Neuronal stem cell (in vitro differentiated cells): ENCODE measurements at regions not wholly inside any gene's neighbourhood (a gene's known extent, or its start where the extent isn't known, plus 50 kb on each side); places are given as distances from the start of the nearest gene placed in this dataset.

Source experiments
- DNase-seq: peaks from one replicate; pipeline ENCODE4 v3.0.0-alpha.2; 2013; ENCODE audit warnings: low spot score
- H2AFZ ChIP-seq: one replicate; pipeline ENCODE4 v1.6.1; 2013; ENCODE audit warnings: mild to moderate bottlenecking, low read length, inconsistent platforms
- H2AK5ac ChIP-seq: 2 replicates; pipeline ENCODE4 v1.6.1; 2013; ENCODE audit warnings: low read depth, mild to moderate bottlenecking, inconsistent platforms, low read length, moderate library complexity, mixed read lengths
- H2BK120ac ChIP-seq: 2 replicates; pipeline ENCODE4 v1.6.1; 2013; ENCODE audit warnings: low read depth, mild to moderate bottlenecking, inconsistent platforms, low read length, moderate library complexity, mixed read lengths
- H2BK12ac ChIP-seq: one replicate; pipeline ENCODE4 v1.6.1; 2013; ENCODE audit warnings: low read length, inconsistent platforms
- H2BK15ac ChIP-seq: 2 replicates; pipeline ENCODE4 v1.6.1; 2013; ENCODE audit warnings: mild to moderate bottlenecking, low read length, inconsistent platforms, mixed read lengths
- H2BK5ac ChIP-seq: one replicate; pipeline ENCODE4 v1.6.1; 2013; ENCODE audit warnings: inconsistent platforms, mild to moderate bottlenecking, low read length, moderate library complexity
- H3K14ac ChIP-seq: one replicate; pipeline ENCODE4 v1.6.1; 2013; ENCODE audit warnings: low read length, inconsistent platforms
- H3K18ac ChIP-seq: 2 replicates; pipeline ENCODE4 v1.6.1; 2013; ENCODE audit warnings: low read length, inconsistent platforms
- H3K23ac ChIP-seq: 2 replicates; pipeline ENCODE4 v1.6.1; 2013; ENCODE audit warnings: low read depth, mild to moderate bottlenecking, mixed read lengths, low read length, inconsistent platforms; ENCODE audit not compliant: poor library complexity
- H3K27ac ChIP-seq: replicated peaks from 3 replicates; pipeline ENCODE4 v1.5.1; 2013; ENCODE audit warnings: low read length, inconsistent platforms
- H3K27me3 ChIP-seq, 3 experiments: 2 replicates each; pipeline ENCODE4 v1.6.1; 2013; ENCODE audit warnings: low read length in 3 of 3, mild to moderate bottlenecking in 2 of 3, inconsistent platforms in 1 of 3, low read depth in 1 of 3, mixed read lengths in 1 of 3, moderate library complexity in 1 of 3; ENCODE audit not compliant: control insufficient read depth in 3 of 3, insufficient read depth in 3 of 3
- H3K36me3 ChIP-seq, 2 donors: replicated peaks in 1 of 2; 2 replicates each; pipeline ENCODE4 v1.6.1; 2013; ENCODE audit warnings: low read length in 2 of 2; ENCODE audit not compliant: control insufficient read depth in 2 of 2, insufficient read depth in 2 of 2
- H3K4ac ChIP-seq: 2 replicates; pipeline ENCODE4 v1.6.1; 2013; ENCODE audit warnings: inconsistent platforms, mild to moderate bottlenecking, low read length, moderate library complexity
- H3K4me1 ChIP-seq, 2 donors: 1 replicate in 1 of 2; 2 replicates in 1 of 2; pipeline ENCODE4 v1.6.1; 2013; ENCODE audit warnings: low read length in 2 of 2, low read depth in 1 of 2; ENCODE audit not compliant: control insufficient read depth in 2 of 2, insufficient read depth in 1 of 2
- H3K4me2 ChIP-seq: one replicate; pipeline ENCODE4 v1.6.1; 2013; ENCODE audit warnings: mild to moderate bottlenecking, low read length, inconsistent platforms; ENCODE audit not compliant: insufficient read depth, poor library complexity, severe bottlenecking
- H3K4me3 ChIP-seq, 2 donors: 2 replicates each; pipeline ENCODE4 v1.5.1; 2013; ENCODE audit warnings: low read length in 2 of 2, mild to moderate bottlenecking in 2 of 2, inconsistent platforms in 1 of 2, moderate library complexity in 1 of 2
- H3K79me1 ChIP-seq: one replicate; pipeline ENCODE4 v1.6.1; 2013; ENCODE audit warnings: low read depth, mild to moderate bottlenecking, inconsistent platforms, low read length, moderate library complexity
- H3K9ac ChIP-seq: one replicate; pipeline ENCODE4 v1.6.1; 2013; ENCODE audit warnings: mild to moderate bottlenecking, low read depth, low read length, inconsistent platforms; ENCODE audit not compliant: poor library complexity
- H3K9me3 ChIP-seq, 2 donors: replicated peaks in 1 of 2; 2 replicates each; pipeline versions ENCODE3 to v1.6.1; 2013; ENCODE audit warnings: low read length in 2 of 2, mild to moderate bottlenecking in 2 of 2, inconsistent platforms in 1 of 2, low read depth in 1 of 2, mixed read lengths in 1 of 2, moderate library complexity in 1 of 2; ENCODE audit not compliant: control insufficient read depth in 2 of 2, insufficient read depth in 1 of 2
- H4K8ac ChIP-seq: one replicate; pipeline ENCODE4 v1.6.1; 2013; ENCODE audit warnings: low read depth, mild to moderate bottlenecking, inconsistent platforms, low read length, moderate library complexity
- H4K91ac ChIP-seq: one replicate; pipeline ENCODE4 v1.6.1; 2013; ENCODE audit warnings: low read length, low read depth, mild to moderate bottlenecking, inconsistent platforms; ENCODE audit not compliant: poor library complexity
- WGBS, 2 donors: extraction: QIAGEN DNeasy Blood & Tissue Kit; methylation state at CpG; one replicate each; pipeline ENCODE4 v1.1.7; 2013; ENCODE audit warnings: missing lambda C conversion rate in 2 of 2, mixed read lengths in 1 of 2; ENCODE audit not compliant: insufficient read length in 2 of 2, insufficient replicate concordance in 1 of 2; ENCODE audit errors: extremely low coverage in 2 of 2; 5-methylcytosine and 5-hydroxymethylcytosine counted together

GRCh38 chr7:41529831-41530230 is 173.1 kb downstream of the INHBA start:
- Histone ChIP-seq H2BK120ac (no peak overlapping the region), H3K9ac (no peak overlapping the region), H3K9me3 (peaks cover 0 to 2% of the 10 kb centered on the region in 2 donors), H2BK15ac (no peak overlapping the region), H2BK5ac (no peak overlapping the region), H3K27me3 (peaks cover 0 to 5% (median 0%) of the 10 kb centered on the region in 3 experiments), H3K79me1 (no peaks in the 10 kb centered on the region), H3K4me1 (no peaks in the 10 kb centered on the region), H4K8ac (no peak overlapping the region), H2AFZ (peak overlapping the region; percentile 59), H3K4ac (no peak overlapping the region), H3K18ac (no peak overlapping the region), H3K14ac (no peak overlapping the region), H3K4me2 (no peak overlapping the region), H2BK12ac (no peak overlapping the region), H3K23ac (no peak overlapping the region), H2AK5ac (no peak overlapping the region), H4K91ac (no peak overlapping the region), H3K4me3 (no peak overlapping the region), H3K27ac (no peak overlapping the region), H3K36me3 (no peaks in the 10 kb centered on the region)
- no peak for DNase-seq
- no CpG with 5 or more reads among the region's 6 CpGs for WGBS, 2 donors

- Histone ChIP-seq H3K4me2 (no peak overlapping the region), H3K4ac (no peak overlapping the region), H2AK5ac (no peak overlapping the region), H3K14ac (no peak overlapping the region), H3K4me1 (no peaks in the 10 kb centered on the region), H3K18ac (no peak overlapping the region), H3K36me3 (no peaks in the 10 kb centered on the region), H3K9me3 (peaks cover 0 to 2% of the 10 kb centered on the region in 2 donors), H3K9ac (no peak overlapping the region), H4K8ac (no peak overlapping the region), H3K79me1 (no peaks in the 10 kb centered on the region), H2BK120ac (no peak overlapping the region), H2BK5ac (no peak overlapping the region), H4K91ac (no peak overlapping the region), H2BK12ac (no peak overlapping the region), H3K27ac (no peak overlapping the region), H3K27me3 (peaks cover 0 to 18% (median 0%) of the 10 kb centered on the region in 3 experiments), H2BK15ac (no peak overlapping the region), H2AFZ (no peak overlapping the region), H3K23ac (no peak overlapping the region), H3K4me3 (no peak overlapping the region)
- no CpG with 5 or more reads among the region's 4 CpGs for WGBS, 2 donors
- DNase-seq, result no peak
These were observed 178.0 kb downstream of the INHBA start for GRCh38 chr7:41524876-41525275.

GRCh38 chr7:41520445-41520844 is 182.4 kb downstream of the INHBA start:
- Histone ChIP-seq H3K14ac (no peak overlapping the region), H3K27me3 (peaks cover 0 to 16% (median 0%) of the 10 kb centered on the region in 3 experiments), H3K9ac (no peak overlapping the region), H4K91ac (no peak overlapping the region), H3K23ac (no peak overlapping the region), H2BK12ac (no peak overlapping the region), H2BK120ac (no peak overlapping the region), H3K4ac (no peak overlapping the region), H2BK5ac (no peak overlapping the region), H3K27ac (no peak overlapping the region), H2AFZ (no peak overlapping the region), H3K18ac (no peak overlapping the region), H2BK15ac (no peak overlapping the region), H4K8ac (no peak overlapping the region), H3K9me3 (no peaks in the 10 kb centered on the region), H3K4me2 (no peak overlapping the region), H3K4me1 (no peaks in the 10 kb centered on the region), H3K36me3 (no peaks in the 10 kb centered on the region), H3K79me1 (no peaks in the 10 kb centered on the region), H3K4me3 (no peak overlapping the region), H2AK5ac (no peak overlapping the region)
- DNase-seq, result no peak
- WGBS, 2 donors, result no CpG with 5 or more reads among the region's 7 CpGs

- no peak overlapping the region for H3K4ac ChIP-seq
These were observed 185.1 kb downstream of the INHBA start for GRCh38 chr7:41517771-41518170.

More at GRCh38 chr7:41517771-41518170, 185.1 kb downstream of the INHBA start:
- Histone ChIP-seq H3K27ac (no peak overlapping the region), H3K18ac (no peak overlapping the region), H2BK120ac (no peak overlapping the region), H3K4me1 (no peaks in the 10 kb centered on the region), H3K79me1 (no peaks in the 10 kb centered on the region), H3K9me3 (no peaks in the 10 kb centered on the region), H3K23ac (no peak overlapping the region), H3K4me3 (no peak overlapping the region), H2AK5ac (no peak overlapping the region), H2BK5ac (no peak overlapping the region), H3K14ac (no peak overlapping the region), H2AFZ (no peak overlapping the region), H4K8ac (no peak overlapping the region), H2BK12ac (no peak overlapping the region), H3K27me3 (peaks cover 0 to 14% (median 0%) of the 10 kb centered on the region in 3 experiments), H3K36me3 (no peaks in the 10 kb centered on the region), H2BK15ac (no peak overlapping the region), H3K9ac (no peak overlapping the region), H4K91ac (no peak overlapping the region), H3K4me2 (no peak overlapping the region)
- DNase-seq, result no peak
- WGBS, 2 donors, result no CpG with 5 or more reads among the region's 2 CpGs
